ENCODE measurements at regions not wholly inside any gene's neighbourhood (a gene's known extent, or its start where the extent isn't known, plus 50 kb on each side); places are given as distances from the start of the nearest gene placed in this dataset.
"Not testable (repeated sequence)": the region's sequence is repeated elsewhere in the genome, so short reads cannot be mapped to it uniquely, and the experiment has no call there.

DNA sequence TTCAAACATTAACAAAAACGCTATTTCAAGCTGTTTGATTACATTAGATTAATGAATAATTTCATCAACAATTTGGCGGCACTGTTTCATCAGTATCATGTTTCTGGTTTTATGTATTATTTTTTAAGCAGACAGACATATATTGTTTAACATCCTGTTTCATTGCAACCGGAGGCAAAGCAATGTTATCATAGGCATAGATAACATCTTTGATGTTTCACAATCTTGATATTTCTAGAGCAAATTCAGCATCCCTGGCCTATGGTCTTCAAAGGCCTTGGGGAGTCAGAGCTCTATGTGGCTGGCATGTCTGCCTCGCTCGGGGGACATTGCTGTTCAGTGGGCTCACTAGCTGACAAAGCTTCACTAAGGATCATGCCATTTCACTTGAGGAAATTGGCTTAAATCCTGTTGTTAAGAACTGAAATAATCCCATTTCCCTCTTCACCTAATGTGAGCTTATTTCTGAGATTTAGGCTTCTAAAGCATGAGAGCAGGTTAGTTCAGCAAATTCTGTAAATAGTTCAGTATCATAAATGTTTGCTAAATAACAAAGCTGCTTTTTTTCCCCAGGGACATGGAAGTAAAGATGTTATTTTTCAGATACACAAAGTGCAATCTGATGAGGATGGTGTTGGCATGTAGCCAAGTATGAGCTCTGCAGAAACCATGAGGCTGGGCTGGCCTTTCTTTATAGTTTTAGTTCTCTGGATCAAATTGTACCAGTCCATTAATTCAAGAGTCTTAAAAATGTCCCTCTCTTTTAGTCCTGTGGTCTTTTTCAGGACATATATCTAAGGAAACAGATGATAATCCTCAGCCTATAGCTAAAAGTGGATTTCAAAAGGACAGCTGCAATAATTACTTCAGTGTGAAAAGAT is 941.4 kb downstream of the PLOD2 start:
- no peak for DNase-seq (ENCODE audit: low read depth)
- in situ Hi-C loops (cut with HindIII; ENCODE audit: low pct_unique_long_range_greater_than_20kb, low sequenced_read_pairs) = no loop called here

DNA sequence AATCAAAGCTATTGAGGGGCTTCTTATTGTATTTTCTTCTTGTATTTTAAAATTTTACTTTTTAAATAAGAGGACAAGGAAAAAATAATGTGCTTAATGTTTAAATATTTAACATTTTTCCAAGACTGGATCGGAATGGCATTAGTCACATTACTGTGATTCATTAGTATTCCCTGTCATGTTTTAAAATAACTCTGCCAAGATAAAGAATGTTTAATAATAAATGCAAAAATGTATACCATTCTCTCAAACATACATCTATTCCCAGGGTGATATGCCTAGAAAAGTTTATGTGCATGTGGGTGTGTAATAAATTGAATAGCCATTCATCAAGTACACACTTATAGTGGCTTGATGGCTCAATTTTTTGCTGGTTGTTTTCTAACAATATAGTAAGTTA is 936.1 kb downstream of the PLOD2 start:
- DNase-seq (ENCODE audit: low read depth) = no peak
- in situ Hi-C loops (cut with HindIII; ENCODE audit: low pct_unique_long_range_greater_than_20kb, low sequenced_read_pairs) = no loop called here

DNA sequence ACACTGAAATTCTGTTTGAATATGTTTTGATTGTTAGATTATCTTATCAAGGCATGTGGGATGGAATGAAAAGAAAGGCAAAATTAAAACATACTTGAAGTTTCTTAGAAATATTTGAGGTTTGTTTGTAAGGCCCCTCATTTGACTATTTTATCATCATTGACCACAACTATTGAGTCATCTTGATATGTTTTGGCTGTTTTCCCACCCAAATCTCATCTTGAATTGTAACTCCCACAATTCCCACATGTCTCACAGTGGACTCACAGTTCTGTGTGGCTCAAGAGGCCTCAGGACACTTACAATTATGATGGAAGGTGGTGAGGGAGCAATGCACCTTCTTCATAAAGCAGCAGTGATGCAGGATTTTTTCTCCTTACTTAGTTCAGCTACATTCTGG is 917.1 kb downstream of the PLOD2 start:
- in situ Hi-C loops (cut with HindIII; ENCODE audit: low pct_unique_long_range_greater_than_20kb, low sequenced_read_pairs) = no loop called here
- no peak for DNase-seq (ENCODE audit: low read depth)

DNA sequence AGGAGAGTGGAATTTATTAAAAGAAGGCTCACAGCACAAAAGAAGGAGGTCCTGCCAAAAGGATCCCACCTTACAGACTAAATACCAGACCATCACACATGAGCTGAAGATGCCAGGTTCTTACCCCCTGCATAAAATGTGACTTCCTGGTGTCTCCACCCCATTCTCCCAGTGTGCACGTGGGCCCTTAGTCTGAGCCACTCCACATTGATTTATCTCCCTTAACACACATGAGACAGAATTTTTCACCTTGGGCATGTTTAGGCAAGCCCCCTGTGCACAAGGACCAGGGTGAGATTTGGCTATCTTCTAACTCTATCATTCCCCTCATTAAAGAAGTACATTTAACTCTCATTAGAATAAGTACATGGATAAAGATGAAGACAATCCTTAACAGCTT is 916.7 kb downstream of the PLOD2 start:
- in situ Hi-C loops (cut with HindIII; ENCODE audit: low pct_unique_long_range_greater_than_20kb, low sequenced_read_pairs) = no loop called here
- DNase-seq (ENCODE audit: low read depth) = no peak

DNA sequence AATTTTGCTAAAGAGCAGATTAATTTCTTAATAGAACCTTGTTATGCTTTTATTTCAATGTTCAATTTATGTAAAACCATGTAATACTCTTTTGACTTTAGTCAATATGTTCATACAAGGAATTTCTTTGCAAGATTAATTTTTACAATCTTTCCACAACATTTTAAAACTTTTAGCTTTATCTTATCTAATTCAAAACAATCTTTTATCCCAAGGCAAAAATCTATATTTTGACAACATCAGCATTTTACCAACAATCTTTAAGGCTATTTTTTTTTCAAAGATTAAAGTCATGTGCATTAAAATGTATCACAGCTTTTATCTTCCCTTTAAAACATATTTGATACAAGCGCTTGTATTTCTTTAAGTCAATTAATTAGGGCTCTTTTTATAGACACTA is 914.7 kb downstream of the PLOD2 start:
- in situ Hi-C loops (cut with HindIII; ENCODE audit: low pct_unique_long_range_greater_than_20kb, low sequenced_read_pairs) = no loop called here
- DNase-seq (ENCODE audit: low read depth) = no peak

DNA sequence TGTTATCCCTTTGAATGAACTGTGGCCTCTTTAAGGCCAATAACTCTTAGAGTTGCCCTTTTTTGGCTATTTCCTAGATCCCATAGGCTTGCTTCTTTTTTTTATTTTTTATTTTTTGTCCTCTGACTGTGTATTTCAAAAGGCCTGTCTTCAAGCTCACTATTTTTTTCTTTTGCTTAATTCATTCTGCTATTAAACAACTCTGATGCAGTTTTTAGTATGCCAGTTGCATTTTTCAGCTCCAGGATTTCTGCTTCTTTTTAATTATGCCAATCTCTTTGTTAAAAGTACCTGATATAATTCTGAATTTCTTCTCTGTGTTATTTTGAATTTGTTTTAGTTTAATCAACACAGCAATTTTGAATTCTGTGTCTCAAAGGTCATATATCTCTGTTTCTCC is 912.1 kb downstream of the PLOD2 start:
- no peak for DNase-seq (ENCODE audit: low read depth)
- in situ Hi-C loops (cut with HindIII; ENCODE audit: low pct_unique_long_range_greater_than_20kb, low sequenced_read_pairs) = no loop called here

DNA sequence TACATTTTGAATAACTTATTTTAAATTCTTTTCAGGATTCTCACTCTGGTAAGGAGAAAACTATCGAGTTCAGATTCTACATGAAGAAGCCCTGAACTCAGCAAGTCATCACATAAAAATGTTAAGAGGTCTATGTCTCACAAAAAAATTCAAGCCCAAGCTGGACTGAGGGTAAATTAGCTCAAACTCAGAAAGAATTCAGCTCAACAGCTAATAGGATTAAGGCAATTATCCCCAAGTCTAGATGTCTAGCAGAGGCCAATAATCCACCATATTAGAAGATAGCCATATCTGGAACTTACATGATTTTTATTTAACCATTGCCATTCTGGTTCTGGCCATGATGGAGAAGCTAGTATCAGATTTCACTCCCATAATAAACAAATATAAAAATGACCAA is 909.7 kb downstream of the PLOD2 start:
- in situ Hi-C loops (cut with HindIII; ENCODE audit: low pct_unique_long_range_greater_than_20kb, low sequenced_read_pairs) = no loop called here
- no peak for DNase-seq (ENCODE audit: low read depth)

DNA sequence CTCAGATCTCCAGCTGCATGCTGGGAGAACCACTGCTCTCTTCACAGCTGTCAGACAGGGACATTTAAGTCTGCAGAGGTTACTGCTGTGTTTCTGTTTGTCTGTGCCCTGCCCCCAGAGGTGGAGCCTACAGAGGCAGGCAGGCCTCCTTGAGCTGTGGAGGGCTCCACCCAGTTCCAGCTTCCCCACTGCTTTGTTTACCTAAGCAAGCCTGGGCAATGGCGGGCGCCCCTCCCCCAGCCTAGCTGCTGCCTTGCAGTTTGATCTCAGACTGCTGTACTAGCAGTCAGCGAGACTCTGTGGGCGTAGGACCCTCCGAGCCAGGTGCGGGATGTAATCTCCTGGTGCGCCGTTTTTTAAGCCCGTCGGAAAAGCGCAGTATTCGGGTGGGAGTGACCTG is 903.0 kb downstream of the PLOD2 start:
- in situ Hi-C loops (cut with HindIII; ENCODE audit: low pct_unique_long_range_greater_than_20kb, low sequenced_read_pairs); DNase-seq (ENCODE audit: low read depth): not testable (repeated sequence)

DNA sequence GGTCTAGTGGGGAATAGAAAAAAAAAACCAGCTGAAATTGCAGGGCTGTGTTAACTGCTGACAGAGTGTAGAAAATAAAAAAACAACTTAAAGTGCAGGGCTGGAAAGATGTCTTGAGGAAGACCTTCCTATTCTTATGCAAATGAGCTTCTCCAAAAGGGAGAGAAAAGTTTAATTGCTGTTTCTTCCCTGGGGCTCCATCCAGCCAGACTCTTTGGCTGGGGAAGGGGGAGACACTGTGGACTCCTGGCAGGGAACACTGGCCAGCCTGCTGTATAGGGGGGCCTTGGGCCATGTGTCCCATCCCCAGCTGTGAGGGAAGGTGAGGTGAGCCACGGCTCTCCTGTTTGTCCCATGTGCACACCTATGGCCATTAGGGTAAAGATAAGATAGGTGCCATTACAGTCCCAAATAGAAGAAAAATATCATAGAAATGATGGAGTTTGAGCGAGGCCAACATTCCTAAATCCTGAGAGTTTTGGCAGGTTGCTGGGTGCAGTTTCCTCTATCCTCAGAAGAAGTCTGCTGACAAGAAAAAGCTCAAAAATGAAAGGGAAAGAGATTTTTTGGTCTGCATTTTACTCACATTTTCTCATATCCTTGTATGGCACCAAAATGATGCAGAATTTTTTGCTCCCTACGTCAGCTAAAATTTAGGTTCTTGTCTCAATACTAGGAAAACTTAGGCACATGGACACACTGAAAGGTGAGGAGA is 901.7 kb downstream of the PLOD2 start:
- in situ Hi-C loops (cut with HindIII; ENCODE audit: low pct_unique_long_range_greater_than_20kb, low sequenced_read_pairs) = no loop called here
- DNase-seq (ENCODE audit: low read depth) = no peak

DNA sequence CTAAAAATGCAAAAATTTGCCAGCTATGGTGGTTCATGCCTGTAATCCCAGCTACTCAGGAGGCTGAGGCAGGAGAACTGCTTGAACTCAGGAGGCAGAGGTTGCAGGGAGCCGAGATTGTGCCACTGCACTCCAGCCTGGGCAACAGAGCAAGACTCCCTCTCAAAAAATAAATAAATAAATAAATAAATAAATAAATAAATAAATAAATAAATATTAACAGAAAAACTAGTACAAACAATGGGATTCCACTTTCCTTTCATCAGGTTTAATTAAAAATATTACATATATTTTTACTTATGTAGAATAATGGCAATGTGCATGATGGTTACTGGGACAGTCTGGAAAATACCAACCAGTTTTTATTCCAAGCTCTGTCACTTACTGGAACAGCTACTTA is 897.5 kb downstream of the PLOD2 start:
- DNase-seq (ENCODE audit: low read depth); in situ Hi-C loops (cut with HindIII; ENCODE audit: low pct_unique_long_range_greater_than_20kb, low sequenced_read_pairs): not testable (repeated sequence)

DNA sequence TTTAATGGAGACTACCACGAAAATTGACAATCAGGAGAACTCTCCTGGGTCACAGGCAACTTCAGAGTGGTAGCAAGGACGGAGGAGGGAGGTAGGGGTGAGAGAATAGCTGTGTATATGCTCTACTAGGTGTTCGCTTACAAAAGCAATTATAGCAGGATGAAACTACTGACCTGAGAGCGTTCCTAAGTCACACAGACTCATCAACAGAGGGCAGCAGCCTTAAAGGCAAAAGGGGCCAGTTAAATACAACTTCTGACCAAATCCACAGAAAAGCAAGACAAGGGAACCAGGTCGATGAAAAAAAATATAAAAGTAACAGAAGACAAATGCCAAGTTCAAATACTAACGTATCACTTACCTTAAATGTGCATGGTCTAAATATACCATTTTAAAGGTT is 894.6 kb downstream of the PLOD2 start:
- no peak for DNase-seq (ENCODE audit: low read depth)

DNA sequence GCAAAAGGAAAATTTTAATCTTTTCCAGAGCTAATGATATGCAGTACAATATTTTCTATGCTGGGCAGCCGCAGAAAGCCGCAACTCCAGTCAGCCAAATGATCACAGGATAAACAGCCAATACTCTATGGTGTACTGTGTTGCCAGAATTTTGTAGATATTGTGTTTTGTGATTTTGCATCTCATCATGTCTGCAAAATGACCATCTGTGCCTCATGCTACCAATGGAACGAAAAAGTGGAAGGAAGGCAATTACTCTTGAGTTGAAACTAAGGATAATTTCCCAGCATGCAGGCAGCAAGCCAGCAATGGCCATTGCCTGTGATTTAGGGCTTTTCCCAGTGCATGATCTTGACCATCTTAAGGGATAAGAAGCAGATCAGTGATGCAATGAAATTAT is 891.9 kb downstream of the PLOD2 start:
- in situ Hi-C loops (cut with HindIII; ENCODE audit: low pct_unique_long_range_greater_than_20kb, low sequenced_read_pairs) = no loop called here
- no peak for DNase-seq (ENCODE audit: low read depth)

More for the DNA sequence above, 894.6 kb downstream of the PLOD2 start:
- in situ Hi-C loops (cut with HindIII; ENCODE audit: low pct_unique_long_range_greater_than_20kb, low sequenced_read_pairs) = no loop called here

DNA sequence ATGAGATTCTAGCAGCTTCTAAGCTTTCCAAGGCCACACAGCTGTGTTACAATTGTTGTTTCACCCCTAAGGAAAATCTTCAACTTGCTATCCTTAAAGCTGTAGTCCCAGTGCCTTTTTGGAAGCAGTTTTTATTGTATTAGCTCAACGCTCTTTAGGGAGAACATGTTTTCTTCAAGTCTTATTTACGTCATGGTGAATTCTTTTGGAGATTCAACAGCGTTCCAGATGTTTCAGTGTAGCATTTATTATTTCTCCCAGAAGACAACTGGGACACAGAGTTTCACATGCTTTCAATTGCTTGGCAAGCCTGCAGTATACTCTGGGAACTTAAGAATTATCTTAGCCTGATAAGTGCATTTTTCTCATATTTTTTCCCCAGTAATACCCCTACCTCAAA is 888.3 kb downstream of the PLOD2 start:
- in situ Hi-C loops (cut with HindIII; ENCODE audit: low pct_unique_long_range_greater_than_20kb, low sequenced_read_pairs) = no loop called here
- DNase-seq (ENCODE audit: low read depth) = no peak

DNA sequence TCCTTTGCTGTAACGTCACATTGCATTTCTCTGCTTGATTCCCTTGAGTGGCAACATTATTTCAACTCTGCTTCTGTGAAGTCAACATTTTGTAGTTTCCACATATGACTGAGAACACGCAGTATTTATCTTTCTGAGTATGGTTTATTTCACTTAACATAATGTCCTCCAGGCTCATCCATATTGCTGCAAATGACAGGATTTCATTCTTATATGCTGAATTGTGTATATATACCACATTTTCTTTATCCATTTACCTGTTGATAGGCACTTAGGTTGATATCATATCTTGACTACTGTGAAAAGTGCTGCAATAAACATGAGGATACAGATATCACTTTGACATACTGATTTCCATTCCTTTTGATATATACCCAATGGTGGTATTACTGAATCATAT is 878.5 kb downstream of the PLOD2 start:
- no peak for DNase-seq (ENCODE audit: low read depth)
- in situ Hi-C loops (cut with HindIII; ENCODE audit: low pct_unique_long_range_greater_than_20kb, low sequenced_read_pairs) = no loop called here

DNA sequence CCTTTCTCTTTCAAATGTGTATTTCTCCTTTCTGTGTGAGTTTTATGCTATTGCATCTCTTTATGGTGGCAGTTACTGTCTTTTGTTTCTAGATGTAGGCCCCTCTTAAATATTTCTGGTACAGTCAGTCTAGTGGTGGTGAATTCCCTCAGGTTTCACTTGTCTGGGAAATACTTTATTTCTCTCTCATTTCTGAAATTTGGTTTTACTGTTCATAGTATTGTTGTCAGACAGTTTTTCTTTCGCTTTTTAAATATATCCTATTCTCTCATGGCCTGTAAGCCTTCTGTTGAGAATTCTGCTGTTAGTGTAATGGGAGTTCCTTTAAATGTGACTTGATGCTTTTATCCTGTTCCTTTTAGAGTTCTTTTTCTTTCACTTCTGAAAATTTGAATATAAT is 874.0 kb downstream of the PLOD2 start:
- in situ Hi-C loops (cut with HindIII; ENCODE audit: low pct_unique_long_range_greater_than_20kb, low sequenced_read_pairs) = no loop called here
- DNase-seq (ENCODE audit: low read depth) = no peak

DNA sequence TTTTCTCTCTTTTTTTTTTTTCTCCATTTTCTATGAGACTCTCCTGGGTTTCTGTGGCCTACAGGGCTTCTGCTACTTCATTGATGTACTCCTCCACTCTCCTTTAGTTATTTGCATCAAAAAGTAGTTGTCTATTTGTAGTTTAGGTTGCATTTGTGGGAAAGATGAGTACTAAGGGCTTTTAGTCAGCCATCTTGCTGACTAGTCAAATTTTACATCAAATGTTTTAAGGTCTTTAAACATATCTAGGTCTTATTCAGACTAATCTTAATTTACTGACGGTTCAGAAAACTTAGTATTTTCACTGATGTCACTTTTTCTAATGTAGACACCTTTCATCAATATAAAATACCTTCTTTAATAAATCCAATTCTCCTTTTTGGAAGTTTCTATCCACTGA is 871.0 kb downstream of the PLOD2 start:
- in situ Hi-C loops (cut with HindIII; ENCODE audit: low pct_unique_long_range_greater_than_20kb, low sequenced_read_pairs) = no loop called here
- no peak for DNase-seq (ENCODE audit: low read depth)

DNA sequence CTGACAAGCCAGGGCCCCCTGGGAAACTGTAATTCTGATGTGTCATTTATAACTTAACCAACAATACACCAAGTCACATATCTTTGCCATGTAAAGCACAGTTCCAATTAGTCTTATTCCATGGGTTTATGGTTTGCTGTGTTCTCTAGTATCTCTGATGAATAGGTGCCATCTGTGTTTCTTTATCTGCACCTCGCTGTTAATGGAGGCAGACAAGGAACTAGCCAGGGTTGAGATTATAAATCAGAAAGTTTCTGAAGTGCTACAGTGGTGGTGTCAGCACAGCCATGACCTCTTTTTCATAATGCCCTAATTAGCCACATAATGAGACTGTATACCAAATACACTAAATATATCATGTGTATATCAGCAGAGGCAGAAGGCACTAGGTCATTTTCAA is 866.4 kb downstream of the PLOD2 start:
- in situ Hi-C loops (cut with HindIII; ENCODE audit: low pct_unique_long_range_greater_than_20kb, low sequenced_read_pairs) = no loop called here
- DNase-seq (ENCODE audit: low read depth) = no peak

DNA sequence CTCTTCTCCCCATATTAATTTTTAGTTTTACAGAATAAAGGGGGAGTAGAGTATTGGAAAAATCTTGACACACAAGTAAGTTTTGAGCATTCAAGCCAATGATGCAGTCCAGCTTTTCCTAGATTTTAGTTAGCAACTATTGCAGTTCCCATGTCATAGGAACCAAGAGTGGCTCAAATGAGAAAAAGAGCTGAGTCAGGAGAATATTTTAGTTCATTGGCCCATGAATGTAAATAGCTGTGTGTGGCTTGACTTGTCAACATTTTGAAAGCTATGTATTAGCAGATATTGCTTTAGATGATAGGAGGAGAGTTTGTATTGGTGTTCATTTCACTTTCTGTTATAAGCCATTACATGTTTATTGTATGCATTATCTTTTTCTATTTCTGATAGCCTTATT is 853.7 kb downstream of the PLOD2 start:
- in situ Hi-C loops (cut with HindIII; ENCODE audit: low pct_unique_long_range_greater_than_20kb, low sequenced_read_pairs) = no loop called here
- no peak for DNase-seq (ENCODE audit: low read depth)

DNA sequence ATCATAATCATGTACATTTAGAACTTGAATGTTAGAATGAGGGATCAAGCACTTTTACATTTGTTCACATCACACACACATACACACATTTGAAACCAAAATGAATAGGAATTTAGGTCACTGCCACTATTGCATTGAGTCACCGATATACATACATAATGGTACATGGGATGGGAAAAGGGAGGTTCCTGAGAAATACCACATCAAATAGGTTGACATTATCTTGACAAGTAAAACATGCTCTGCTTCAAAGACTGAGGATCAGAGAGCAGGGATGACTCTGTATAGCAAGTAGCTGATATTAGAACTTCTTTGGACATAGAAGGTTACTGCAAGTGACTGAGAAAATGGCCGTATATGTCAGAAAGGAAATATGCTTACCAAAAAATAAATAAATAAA is 847.2 kb downstream of the PLOD2 start:
- in situ Hi-C loops (cut with HindIII; ENCODE audit: low pct_unique_long_range_greater_than_20kb, low sequenced_read_pairs) = no loop called here
- DNase-seq (ENCODE audit: low read depth) = no peak

DNA sequence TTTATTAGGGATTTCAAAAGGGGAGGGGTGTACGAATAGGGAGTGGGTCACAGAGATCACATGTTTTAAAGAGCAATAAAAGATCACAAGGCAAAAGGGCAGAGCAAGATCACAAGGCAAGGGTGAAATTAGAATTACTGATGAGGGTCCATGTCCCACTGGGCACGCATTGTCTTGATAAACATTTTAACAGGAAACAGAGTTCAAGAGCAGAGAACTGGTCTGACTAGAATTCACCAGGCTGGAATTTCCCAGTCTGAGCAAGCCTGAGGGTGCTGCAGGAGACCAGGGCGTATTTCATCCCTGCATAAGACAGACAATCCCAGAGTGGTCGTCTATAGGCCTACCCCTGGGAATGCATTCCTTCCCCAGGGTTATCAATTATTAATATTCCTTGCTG is 844.7 kb downstream of the PLOD2 start:
- DNase-seq (ENCODE audit: low read depth); in situ Hi-C loops (cut with HindIII; ENCODE audit: low pct_unique_long_range_greater_than_20kb, low sequenced_read_pairs): not testable (repeated sequence)

All from Caki2 (cell line).